ENCODE measurements at regions not wholly inside any gene's neighbourhood (a gene's known extent, or its start where the extent isn't known, plus 50 kb on each side); places are given as distances from the start of the nearest gene placed in this dataset.

GRCh38 chr4:189202182-189202868, 738.3 kb upstream of the FRG1 start:
- intact Hi-C loops (cut with micrococcal nuclease): no loop called here
- Histone ChIP-seq H3F3A (ENCODE audit: low read length, unreplicated experiment) (no peaks in the 10 kb centered on the region), H2AFZ (ENCODE audit: low read length) (peak overlapping the region; percentile 68), H3K27me3 (ENCODE audit: low read length) (no peaks in the 10 kb centered on the region), H3K4me3 (ENCODE audit: low read length) (peak overlapping the region; percentile 53), H3K27ac (ENCODE audit: low read length) (no peak overlapping the region), H3K4me1 (ENCODE audit: insufficient read depth, low read length) (no peaks in the 10 kb centered on the region), H3K9me2 (replicated peaks; ENCODE audit: low read length) (no peaks in the 10 kb centered on the region), H4K20me1 (ENCODE audit: low read length) (no peaks in the 10 kb centered on the region), H3K9ac (ENCODE audit: low read length) (peak overlapping the region; percentile 39; the same call in 1 of the 2 replicates), H3K4me2 (ENCODE audit: low read length) (peak overlapping the region; percentile 73), H3K9me3 (ENCODE audit: low read length) (no peaks in the 10 kb centered on the region), H3K36me3 (ENCODE audit: low read depth, low read length) (no peaks in the 10 kb centered on the region), H3K79me2 (ENCODE audit: low read length) (no peaks in the 10 kb centered on the region)
- CTCF ChIA-PET: no interaction called here
- no peak for TF ChIP-seq EZH2phosphoT487 (IDR thresholded peaks at IDR 0.05; ENCODE audit: borderline replicate concordance, low read length)
- TF ChIP-seq, protein P1, sequence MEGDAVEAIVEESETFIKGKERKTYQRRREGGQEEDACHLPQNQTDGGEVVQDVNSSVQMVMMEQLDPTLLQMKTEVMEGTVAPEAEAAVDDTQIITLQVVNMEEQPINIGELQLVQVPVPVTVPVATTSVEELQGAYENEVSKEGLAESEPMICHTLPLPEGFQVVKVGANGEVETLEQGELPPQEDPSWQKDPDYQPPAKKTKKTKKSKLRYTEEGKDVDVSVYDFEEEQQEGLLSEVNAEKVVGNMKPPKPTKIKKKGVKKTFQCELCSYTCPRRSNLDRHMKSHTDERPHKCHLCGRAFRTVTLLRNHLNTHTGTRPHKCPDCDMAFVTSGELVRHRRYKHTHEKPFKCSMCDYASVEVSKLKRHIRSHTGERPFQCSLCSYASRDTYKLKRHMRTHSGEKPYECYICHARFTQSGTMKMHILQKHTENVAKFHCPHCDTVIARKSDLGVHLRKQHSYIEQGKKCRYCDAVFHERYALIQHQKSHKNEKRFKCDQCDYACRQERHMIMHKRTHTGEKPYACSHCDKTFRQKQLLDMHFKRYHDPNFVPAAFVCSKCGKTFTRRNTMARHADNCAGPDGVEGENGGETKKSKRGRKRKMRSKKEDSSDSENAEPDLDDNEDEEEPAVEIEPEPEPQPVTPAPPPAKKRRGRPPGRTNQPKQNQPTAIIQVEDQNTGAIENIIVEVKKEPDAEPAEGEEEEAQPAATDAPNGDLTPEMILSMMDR (conservative IDR thresholded peaks at IDR 0.05; ENCODE audit: low read depth, low read length): peak; percentile 88
- no peak for TF ChIP-seq EZH2 (IDR thresholded peaks at IDR 0.05; ENCODE audit: low read length, unreplicated experiment)
- no TSS peak for BruUV-seq (replicated peaks)
- DNase-seq (peak; percentile 44), ATAC-seq (no peak)
- POLR2A ChIA-PET (ENCODE audit: unreplicated experiment): no interaction called here

DNA sequence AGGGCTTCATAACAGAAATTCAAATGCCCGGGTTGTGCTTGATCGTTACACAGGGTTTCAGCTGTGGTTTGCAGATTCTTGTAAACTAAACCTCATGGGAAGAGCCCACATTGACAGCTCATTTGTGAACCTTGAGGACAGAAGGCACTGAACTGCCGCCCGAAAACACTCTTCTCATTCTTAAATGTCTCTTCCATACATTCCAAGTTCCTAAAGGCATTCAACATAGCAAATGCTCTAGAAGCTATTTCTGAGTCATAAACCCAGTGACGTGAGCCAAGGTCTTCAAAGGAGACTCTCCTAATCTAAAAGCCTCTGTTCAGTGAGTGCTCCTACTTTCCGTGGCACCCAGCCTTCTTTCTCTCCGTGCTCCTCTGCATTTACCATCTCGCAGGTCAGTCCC, 737.8 kb upstream of the FRG1 start:
- Histone ChIP-seq H3K4me1 (ENCODE audit: insufficient read depth, low read length) (no peaks in the 10 kb centered on the region), H2AFZ (ENCODE audit: low read length) (peak overlapping the region; percentile 68; the same call in 1 of the 2 replicates), H3K4me3 (ENCODE audit: low read length) (no peak overlapping the region; the same call in 1 of the 2 replicates), H4K20me1 (ENCODE audit: low read length) (no peaks in the 10 kb centered on the region), H3K27me3 (ENCODE audit: low read length) (no peaks in the 10 kb centered on the region), H3K4me2 (ENCODE audit: low read length) (peak overlapping the region; percentile 73; the same call in 1 of the 2 replicates), H3K27ac (ENCODE audit: low read length) (no peak overlapping the region), H3F3A (ENCODE audit: low read length, unreplicated experiment) (no peaks in the 10 kb centered on the region), H3K9ac (ENCODE audit: low read length) (no peak overlapping the region), H3K9me3 (ENCODE audit: low read length) (no peaks in the 10 kb centered on the region), H3K79me2 (ENCODE audit: low read length) (no peaks in the 10 kb centered on the region), H3K36me3 (ENCODE audit: low read depth, low read length) (no peaks in the 10 kb centered on the region), H3K9me2 (replicated peaks; ENCODE audit: low read length) (no peaks in the 10 kb centered on the region)
- ATAC-seq (no peak), DNase-seq (peak; percentile 4)
- intact Hi-C loops (cut with micrococcal nuclease): no loop called here
- ChIA-PET CTCF (no interaction called here), POLR2A (ENCODE audit: unreplicated experiment) (no interaction called here)
- TF ChIP-seq EZH2phosphoT487 (IDR thresholded peaks at IDR 0.05; ENCODE audit: borderline replicate concordance, low read length) (no peak), EZH2 (IDR thresholded peaks at IDR 0.05; ENCODE audit: low read length, unreplicated experiment) (no peak)
- TF ChIP-seq, protein P1 (conservative IDR thresholded peaks at IDR 0.05; ENCODE audit: low read depth, low read length): no peak
- no TSS peak for BruUV-seq (replicated peaks)

DNA sequence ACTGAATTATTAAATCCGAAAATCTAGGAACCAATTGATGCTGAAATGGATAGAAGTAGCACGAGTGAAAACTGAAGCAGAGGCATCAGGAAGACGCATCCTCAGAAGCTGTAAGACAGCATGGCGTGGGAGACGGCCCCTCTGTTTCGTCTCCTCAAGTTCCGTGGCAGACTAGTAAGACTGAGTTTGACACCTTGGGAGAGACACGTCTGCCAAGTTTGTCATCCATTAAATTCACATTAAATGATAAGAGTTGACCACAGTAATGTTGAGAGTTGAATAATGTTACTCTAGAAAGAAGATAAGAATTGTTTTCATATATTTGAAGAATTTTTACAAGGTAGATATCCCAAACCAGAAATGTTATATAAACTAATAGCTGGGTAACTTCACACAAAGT, 736.1 kb upstream of the FRG1 start:
- no peaks in the 10 kb centered on the region for H3K9me2 ChIP-seq (replicated peaks; ENCODE audit: low read length)
- H3K27ac ChIP-seq (ENCODE audit: low read length): no peak overlapping the region
- H3K4me3 ChIP-seq (ENCODE audit: low read length): no peak overlapping the region
- no peak overlapping the region for H3K9ac ChIP-seq (ENCODE audit: low read length)
- H3K4me2 ChIP-seq (ENCODE audit: low read length): no peak overlapping the region
- ATAC-seq: no peak
- no TSS peak for BruUV-seq (replicated peaks)
- intact Hi-C loops (cut with micrococcal nuclease): no loop called here
- H3K27me3 ChIP-seq (ENCODE audit: low read length): 0 out of 2 replicates have a peak, but pooled peaks cover 7% of the 10 kb centered on the region
- H3K9me3 ChIP-seq (ENCODE audit: low read length): no peaks in the 10 kb centered on the region
- no peaks in the 10 kb centered on the region for H3K4me1 ChIP-seq (ENCODE audit: insufficient read depth, low read length)
- H4K20me1 ChIP-seq (ENCODE audit: low read length): no peaks in the 10 kb centered on the region
- TF ChIP-seq EZH2 (IDR thresholded peaks at IDR 0.05; ENCODE audit: low read length, unreplicated experiment) (no peak), EZH2phosphoT487 (IDR thresholded peaks at IDR 0.05; ENCODE audit: borderline replicate concordance, low read length) (no peak)
- TF ChIP-seq, protein P1 (conservative IDR thresholded peaks at IDR 0.05; ENCODE audit: low read depth, low read length): no peak
- no peak overlapping the region for H2AFZ ChIP-seq (ENCODE audit: low read length)
- POLR2A ChIA-PET (ENCODE audit: unreplicated experiment): no interaction called here
- CTCF ChIA-PET: no interaction called here
- no peaks in the 10 kb centered on the region for H3F3A ChIP-seq (ENCODE audit: low read length, unreplicated experiment)
- no peak for DNase-seq
- H3K79me2 ChIP-seq (ENCODE audit: low read length): no peaks in the 10 kb centered on the region
- no peaks in the 10 kb centered on the region for H3K36me3 ChIP-seq (ENCODE audit: low read depth, low read length)

All from PC-3 (cell line).